OCI-LY7 (cell line): ENCODE measurements at regions not wholly inside any gene's neighbourhood (a gene's known extent, or its start where the extent isn't known, plus 50 kb on each side); places are given as distances from the start of the nearest gene placed in this dataset.

Source experiments
- BruUV-seq: library from RNA; stranded (reverse); fragments of 400-500 nt; replicated peaks from 2 replicates; lab custom pipeline; 2021; lab: Mats Ljungman, UMichigan
- CTCF ChIA-PET: fragments of 300-600 bp; sonication (Branson Sonifier 250); formaldehyde crosslinking; loops from one replicate; lab custom pipeline; 2022; ENCODE audit warnings: antibody characterized with exemption; ENCODE audit not compliant: unreplicated experiment; lab: Charles Lee
- POLR2A ChIA-PET: fragments of 300-600 bp; sonication (Branson Sonifier 250); formaldehyde crosslinking; loops from one replicate; lab custom pipeline; 2022; ENCODE audit warnings: antibody characterized with exemption; lab: Charles Lee
- DNase-seq: peaks from one replicate; pipeline ENCODE4 v3.0.0-alpha.2; 2015; ENCODE audit warnings: low spot score
- H2AFZ ChIP-seq: fragments of 200-600 bp; sonication (generic), shearing (Covaris generic); 2 replicates; pipeline ENCODE4 v1.6.1; 2014; ENCODE audit warnings: mild to moderate bottlenecking, antibody characterized with exemption, low read length, moderate library complexity
- H3K27ac ChIP-seq: fragments of 200-600 bp; sonication (generic); 2 replicates; pipeline ENCODE4 v1.5.1; 2014; ENCODE audit warnings: mixed run types, low read depth, mild to moderate bottlenecking, moderate library complexity, low read length, inconsistent platforms; ENCODE audit not compliant: poor library complexity, severe bottlenecking
- H3K36me3 ChIP-seq: fragments of 200-600 bp; sonication (generic); 2 replicates; pipeline ENCODE4 v1.6.1; 2014; ENCODE audit warnings: mild to moderate bottlenecking, antibody characterized with exemption, low read length, moderate library complexity, mixed read lengths; ENCODE audit not compliant: insufficient read depth
- H3K4me1 ChIP-seq: fragments of 200-600 bp; sonication (generic); 2 replicates; pipeline ENCODE4 v1.5.1; 2014; ENCODE audit warnings: mild to moderate bottlenecking, low read length; ENCODE audit not compliant: insufficient read depth, poor library complexity, severe bottlenecking
- H3K4me2 ChIP-seq: fragments of 200-600 bp; sonication (generic); 2 replicates; pipeline ENCODE4 v1.6.1; 2014; ENCODE audit warnings: mild to moderate bottlenecking, low read length
- H3K4me3 ChIP-seq: fragments of 200-600 bp; sonication (generic); 2 replicates; pipeline ENCODE4 v1.5.1; 2014; ENCODE audit warnings: mild to moderate bottlenecking, low read depth, low read length; ENCODE audit not compliant: poor library complexity, severe bottlenecking
- H3K79me2 ChIP-seq: fragments of 200-600 bp; sonication (generic); 2 replicates; pipeline ENCODE4 v1.6.1; 2016; ENCODE audit warnings: low read depth, mild to moderate bottlenecking, low read length, moderate library complexity, mixed read lengths; ENCODE audit not compliant: insufficient read depth
- H3K9me2 ChIP-seq: fragments of 200-600 bp; sonication (generic); 2 replicates; pipeline ENCODE4 v1.6.1; 2016; ENCODE audit warnings: mild to moderate bottlenecking, low read length, mixed read lengths; ENCODE audit not compliant: insufficient read depth
- H3K9me3 ChIP-seq: fragments of 200-600 bp; sonication (generic); 2 replicates; pipeline ENCODE4 v1.6.1; 2014; ENCODE audit warnings: mild to moderate bottlenecking, mixed run types, low read length, mixed read lengths
- H4K20me1 ChIP-seq: fragments of 200-600 bp; sonication (generic); 2 replicates; pipeline ENCODE4 v1.6.1; 2014; ENCODE audit warnings: mild to moderate bottlenecking, antibody characterized with exemption, low read length, moderate library complexity, mixed read lengths; ENCODE audit not compliant: insufficient read depth
- CTCF ChIP-seq: fragments of 200-600 bp; sonication (generic); conservative IDR thresholded peaks from 2 replicates; pipeline ENCODE4 v1.5.1; 2014; ENCODE audit warnings: mild to moderate bottlenecking, antibody characterized with exemption, low read length, moderate library complexity, mixed read lengths
- EZH2phosphoT487 ChIP-seq: fragments of 200-600 bp; sonication (generic); IDR thresholded peaks from 2 replicates; pipeline ENCODE4 v1.6.1; 2018; ENCODE audit warnings: low read depth, borderline replicate concordance, mild to moderate bottlenecking, mixed run types, antibody characterized with exemption, low read length, moderate library complexity, mixed read lengths
- intact Hi-C: fragments of 100-400 bp; cut with micrococcal nuclease; formaldehyde crosslinking; loops from one replicate; pipeline ENCODE4 v1.10.0; 2022; ENCODE audit not compliant: unreplicated experiment

- Histone ChIP-seq H3K4me2 (no peak overlapping the region), H3K4me3 (no peak overlapping the region), H2AFZ (no peak overlapping the region), H3K9me2 (no peaks in the 10 kb centered on the region), H3K27ac (no peak overlapping the region), H3K36me3 (no peaks in the 10 kb centered on the region), H3K4me1 (no peaks in the 10 kb centered on the region), H3K9me3 (no peaks in the 10 kb centered on the region), H3K79me2 (no peaks in the 10 kb centered on the region), H4K20me1 (no peaks in the 10 kb centered on the region)
- no peak for DNase-seq
- BruUV-seq: no TSS peak
- CTCF ChIA-PET: interaction anchor here (0.6 kb wide), 1 partner anchor 833 kb away, joined by 5 read pairs; no protein-coding TSS in a partner anchor
- POLR2A ChIA-PET: no interaction called here
- no peak for TF ChIP-seq CTCF
- TF ChIP-seq EZH2phosphoT487: no peak
- intact Hi-C loops: no loop called here
These were observed 89.8 kb upstream of the TMEM72 start for GRCh38 chr10:44821290-44821689.

GRCh38 chr10:44822349-44822748 lies 88.8 kb upstream of the TMEM72 start:
- CTCF ChIA-PET: no interaction called here
- TF ChIP-seq CTCF: no peak
- TF ChIP-seq EZH2phosphoT487: no peak
- no peak overlapping the region for H3K4me2 ChIP-seq
- H3K36me3 ChIP-seq: no peaks in the 10 kb centered on the region
- H3K9me3 ChIP-seq: no peaks in the 10 kb centered on the region
- no peaks in the 10 kb centered on the region for H3K9me2 ChIP-seq
- DNase-seq: no peak
- H4K20me1 ChIP-seq: no peaks in the 10 kb centered on the region
- H3K79me2 ChIP-seq: no peaks in the 10 kb centered on the region
- H3K4me3 ChIP-seq: no peak overlapping the region
- POLR2A ChIA-PET: no interaction called here
- no peak overlapping the region for H3K27ac ChIP-seq
- intact Hi-C loops: no loop called here
- H2AFZ ChIP-seq: no peak overlapping the region
- BruUV-seq: no TSS peak
- H3K4me1 ChIP-seq: no peaks in the 10 kb centered on the region

GRCh38 chr10:44822966-44823365 lies 88.2 kb upstream of the TMEM72 start:
- intact Hi-C loops: no loop called here
- no peaks in the 10 kb centered on the region for H3K36me3 ChIP-seq
- H3K4me2 ChIP-seq: no peak overlapping the region
- H3K9me2 ChIP-seq: no peaks in the 10 kb centered on the region
- no peak for TF ChIP-seq CTCF
- TF ChIP-seq EZH2phosphoT487: no peak
- no TSS peak for BruUV-seq
- no peaks in the 10 kb centered on the region for H3K4me1 ChIP-seq
- no peak overlapping the region for H3K27ac ChIP-seq
- H2AFZ ChIP-seq: no peak overlapping the region
- H4K20me1 ChIP-seq: no peaks in the 10 kb centered on the region
- DNase-seq: no peak
- no peak overlapping the region for H3K4me3 ChIP-seq
- POLR2A ChIA-PET: no interaction called here
- no peaks in the 10 kb centered on the region for H3K9me3 ChIP-seq
- no peaks in the 10 kb centered on the region for H3K79me2 ChIP-seq
- CTCF ChIA-PET: no interaction called here
